B cell (primary cell): ENCODE measurements at regions not wholly inside any gene's neighbourhood (a gene's known extent, or its start where the extent isn't known, plus 50 kb on each side); places are given as distances from the start of the nearest gene placed in this dataset.
"Not testable (repeated sequence)": the region's sequence is repeated elsewhere in the genome, so short reads cannot be mapped to it uniquely, and the experiment has no call there.

Source experiments
- ATAC-seq: fragments of 200-7000 bp; cut with Tn5 transposase; one replicate; pipeline ENCODE4 v1.10.0; 2021; ENCODE audit warnings: low read depth, mild to moderate bottlenecking, moderate number of reproducible peaks, moderate library complexity
- CTCF ChIA-PET: fragments of 350-600 bp; sonication (Branson Sonifier 250); formaldehyde crosslinking; loops from one replicate; lab custom pipeline; 2021; ENCODE audit warnings: antibody characterized with exemption, inconsistent platforms; lab: Charles Lee
- POLR2A ChIA-PET: fragments of 350-600 bp; sonication (Branson Sonifier 250); formaldehyde crosslinking; loops from one replicate; lab custom pipeline; 2021; ENCODE audit warnings: antibody characterized with exemption; lab: Charles Lee
- DNase-seq: peaks from one replicate; pipeline ENCODE4 v3.0.0; 2013
- H2AFZ ChIP-seq: 2 replicates; pipeline ENCODE4 v1.6.1; 2012; ENCODE audit warnings: mild to moderate bottlenecking, low read depth, low read length; ENCODE audit not compliant: insufficient read depth, poor library complexity, severe bottlenecking
- H3K27ac ChIP-seq, 2 donors: 1 replicate in 1 of 2; 2 replicates in 1 of 2; pipeline ENCODE4 v1.5.1; 2012 to 2013; ENCODE audit warnings: low read length in 2 of 2, mild to moderate bottlenecking in 2 of 2, moderate library complexity in 1 of 2
- H3K27me3 ChIP-seq, 4 experiments: fragments of 200-600 bp in 1 of 4; sonication (generic) in 1 of 4; replicated peaks in 1 of 4; 1 replicate in 2 of 4; 2 replicates in 2 of 4; pipeline versions ENCODE4 v1.6.1 to v1.7.0; 2013 to 2016; ENCODE audit warnings: low read length in 3 of 4, mild to moderate bottlenecking in 2 of 4, mixed read lengths in 1 of 4, moderate library complexity in 1 of 4; ENCODE audit not compliant: insufficient read depth in 4 of 4, control insufficient read depth in 3 of 4; ENCODE audit errors: control extremely low read depth in 1 of 4
- H3K36me3 ChIP-seq, 2 experiments: replicated peaks in 1 of 2; 1 replicate in 1 of 2; 2 replicates in 1 of 2; pipeline versions ENCODE4 v1.6.1 to v1.7.1; 2013; ENCODE audit warnings: low read length in 1 of 2; ENCODE audit not compliant: insufficient read depth in 2 of 2, control insufficient read depth in 1 of 2; ENCODE audit errors: control extremely low read depth in 1 of 2, extremely low read depth in 1 of 2
- H3K4me1 ChIP-seq, 2 donors: fragments of 200-600 bp in 1 of 2; sonication (generic) in 1 of 2; 1 replicate in 1 of 2; 2 replicates in 1 of 2; pipeline versions ENCODE4 v1.5.1 to v1.6.1; 2013 to 2017; ENCODE audit warnings: low read length in 2 of 2; ENCODE audit not compliant: control insufficient read depth in 2 of 2, insufficient read depth in 2 of 2
- H3K4me2 ChIP-seq: replicated peaks from 2 replicates; pipeline ENCODE3; 2012; ENCODE audit warnings: mild to moderate bottlenecking, low read depth, low read length; ENCODE audit not compliant: poor library complexity, severe bottlenecking
- H3K4me3 ChIP-seq, 5 experiments: fragments of 200-600 bp in 1 of 5; sonication (generic) in 1 of 5; 1 replicate in 3 of 5; 2 replicates in 2 of 5; pipeline versions ENCODE4 v1.5.1 to v1.7.0; 2011 to 2016; ENCODE audit warnings: low read length in 4 of 5, mild to moderate bottlenecking in 4 of 5, low read depth in 2 of 5, control low read depth in 1 of 5, moderate library complexity in 1 of 5; ENCODE audit not compliant: insufficient read depth in 1 of 5; ENCODE audit errors: control extremely low read depth in 1 of 5, extremely low read depth in 1 of 5
- H3K79me2 ChIP-seq: fragments of 200-600 bp; sonication (generic); one replicate; pipeline ENCODE4 v1.6.0; 2016; ENCODE audit warnings: low read length; ENCODE audit not compliant: control insufficient read depth, insufficient read depth
- H3K9ac ChIP-seq: fragments of 200-600 bp; sonication (generic); 2 replicates; pipeline ENCODE4 v1.6.1; 2017; ENCODE audit warnings: mild to moderate bottlenecking, low read length, moderate library complexity
- H3K9me3 ChIP-seq, 3 donors: one replicate each; pipeline versions ENCODE4 v1.6.1 to v1.7.1; 2013; ENCODE audit warnings: low read length in 2 of 3; ENCODE audit not compliant: control insufficient read depth in 2 of 3, insufficient read depth in 1 of 3; ENCODE audit errors: control extremely low read depth in 1 of 3
- H4K20me1 ChIP-seq: 2 replicates; pipeline ENCODE4 v1.6.0; 2012; ENCODE audit warnings: mild to moderate bottlenecking, low read length; ENCODE audit not compliant: insufficient read depth, control insufficient read depth, poor library complexity, severe bottlenecking
- H3K27ac Mint-ChIP-seq: one replicate; pipeline ENCODE4 v1.8.0; 2021; ENCODE audit warnings: mixed read lengths
- H3K27me3 Mint-ChIP-seq: one replicate; pipeline ENCODE4 v1.8.0; 2021; ENCODE audit warnings: mixed read lengths
- H3K4me1 Mint-ChIP-seq: one replicate; pipeline ENCODE4 v1.8.0; 2021; ENCODE audit warnings: mixed read lengths
- H3K4me3 Mint-ChIP-seq: one replicate; pipeline ENCODE4 v1.8.0; 2021; ENCODE audit warnings: mixed read lengths
- H3K9me3 Mint-ChIP-seq: one replicate; pipeline ENCODE4 v1.8.0; 2022; ENCODE audit warnings: mixed read lengths; ENCODE audit not compliant: insufficient read depth
- CTCF ChIP-seq: fragments of 200-600 bp; IDR thresholded peaks from one replicate; pipeline ENCODE4 v1.8.0; 2022; ENCODE audit warnings: antibody characterized with exemption, mild to moderate bottlenecking
- EZH2 ChIP-seq: IDR thresholded peaks from 2 replicates; pipeline ENCODE4 v1.6.1; 2012; ENCODE audit warnings: borderline replicate concordance, low read depth, mild to moderate bottlenecking, moderate library complexity, low read length; ENCODE audit not compliant: insufficient read depth, poor library complexity, severe bottlenecking
- WGBS: methylation state at CpG from one replicate; pipeline ENCODE4 v1.1.5; 2013; ENCODE audit warnings: missing lambda C conversion rate; ENCODE audit not compliant: insufficient coverage; 5-methylcytosine and 5-hydroxymethylcytosine counted together
- intact Hi-C: fragments of 100-400 bp; cut with micrococcal nuclease; formaldehyde crosslinking; loops from one replicate; pipeline ENCODE4 v1.10.0; 2022

- Mint-ChIP-seq H3K9me3 (peaks cover 2% of the 10 kb centered on the region), H3K4me1 (no peaks in the 10 kb centered on the region), H3K27me3 (no peaks in the 10 kb centered on the region), H3K27ac (no peak overlapping the region), H3K4me3 (no peak overlapping the region)
- no peak overlapping the region for H3K9ac ChIP-seq
- no peaks in the 10 kb centered on the region for H3K27me3 ChIP-seq
- no peak for DNase-seq
- no peak overlapping the region for H2AFZ ChIP-seq
- H3K4me2 ChIP-seq = no peak overlapping the region
- POLR2A ChIA-PET = no interaction called here
- H3K9me3 ChIP-seq = peaks cover 0 to 10% (median 0%) of the 10 kb centered on the region in 3 donors
- intact Hi-C loops = no loop called here
- no peak overlapping the region for H3K27ac ChIP-seq
- H3K36me3 ChIP-seq = no peaks in the 10 kb centered on the region
- WGBS = no CpG with 5 or more reads among the region's 2 CpGs
- CTCF ChIA-PET = no interaction called here
- TF ChIP-seq EZH2 (no peak), CTCF (no peak)
- no peak for ATAC-seq
- H4K20me1 ChIP-seq = no peaks in the 10 kb centered on the region
- H3K4me3 ChIP-seq = no peak overlapping the region
- H3K4me1 ChIP-seq = no peaks in the 10 kb centered on the region
- no peaks in the 10 kb centered on the region for H3K79me2 ChIP-seq
These were observed 102.5 kb upstream of the ANXA10 start for GRCh38 chr4:167989815-167990214.

GRCh38 chr4:168008112-168008511, 84.2 kb upstream of the ANXA10 start:
- H3K4me2 ChIP-seq, POLR2A ChIA-PET, H3K36me3 ChIP-seq, H3K9me3 Mint-ChIP-seq, H3K4me1 ChIP-seq, H3K27me3 ChIP-seq, H3K27me3 Mint-ChIP-seq, H3K4me3 ChIP-seq, H3K4me3 Mint-ChIP-seq, H3K9me3 ChIP-seq, H4K20me1 ChIP-seq, H3K27ac Mint-ChIP-seq, DNase-seq, ATAC-seq, H2AFZ ChIP-seq, CTCF ChIA-PET, H3K9ac ChIP-seq, H3K27ac ChIP-seq, intact Hi-C loops, H3K79me2 ChIP-seq, H3K4me1 Mint-ChIP-seq: not testable (repeated sequence)
- WGBS = 60% methylated on average over 1 of the region's 6 CpGs
